ENCODE measurements at regions not wholly inside any gene's neighbourhood (a gene's known extent, or its start where the extent isn't known, plus 50 kb on each side); places are given as distances from the start of the nearest gene placed in this dataset.

GRCh38 chr2:120607506-120607905 lies 128.2 kb upstream of the GLI2 start:
- TF ChIP-seq CTCF (IDR thresholded peaks at IDR 0.05) = no peak
- TF ChIP-seq POLR2A (IDR thresholded peaks at IDR 0.05) = no peak
